ENCODE measurements at regions not wholly inside any gene's neighbourhood (a gene's known extent, or its start where the extent isn't known, plus 50 kb on each side); places are given as distances from the start of the nearest gene placed in this dataset.

- H3K4me1 ChIP-seq (replicated peaks in 1 of 2; ENCODE audit: control insufficient read depth in 2 of 2, insufficient read depth in 2 of 2, low read length in 2 of 2): no peaks in the 10 kb centered on the region
- no peak overlapping the region for H2AFZ ChIP-seq (ENCODE audit: low read depth, low read length)
- no peaks in the 10 kb centered on the region for H3K9me3 ChIP-seq (replicated peaks; ENCODE audit: control insufficient read depth, insufficient read depth, low read depth, low read length)
- no peaks in the 10 kb centered on the region for H3K27me3 ChIP-seq (ENCODE audit: control insufficient read depth in 2 of 2, insufficient read depth in 2 of 2, low read length in 2 of 2)
- in situ Hi-C loops (cut with MboI): no loop called here
- no peak overlapping the region for H3K4me2 ChIP-seq (ENCODE audit: insufficient read depth, low read length)
- no TSS peak for BruUV-seq (replicated peaks)
- H3K36me3 ChIP-seq (ENCODE audit: control insufficient read depth, insufficient read depth, low read length): no peaks in the 10 kb centered on the region
- CTCF ChIA-PET (ENCODE audit: low intra/inter-chr PET ratio): no interaction called here
- no peak overlapping the region for H3K9ac ChIP-seq (ENCODE audit: insufficient read depth in 1 of 2, low read depth in 2 of 2, low read length in 2 of 2)
- ATAC-seq (no peak), FAIRE-seq (no peak), DNase-seq (ENCODE audit: extremely low read depth in 1 of 4, low spot score in 3 of 4) (no peak)
- no peak overlapping the region for H3K4me3 ChIP-seq
- intact Hi-C loops (cut with micrococcal nuclease): no loop called here
- WGBS (ENCODE audit: insufficient coverage, low coverage, missing lambda C conversion rate): 10% methylated on average over 1 of the region's 1 CpG
- H4K20me1 ChIP-seq (replicated peaks; ENCODE audit: control insufficient read depth, insufficient read depth, low read length): no peaks in the 10 kb centered on the region
- H3K79me2 ChIP-seq (ENCODE audit: control insufficient read depth, insufficient read depth, low read length): no peaks in the 10 kb centered on the region
- POLR2A ChIA-PET: no interaction called here
- no peak overlapping the region for H3K27ac ChIP-seq (ENCODE audit: extremely low read depth, low read depth, low read length)
- H3K9me1 ChIP-seq (ENCODE audit: control insufficient read depth, insufficient read depth, low read length): no peaks in the 10 kb centered on the region
- TF ChIP-seq ZNF217 (CRISPR knock-in tag; IDR thresholded peaks at IDR 0.05) (no peak), TCF3 (CRISPR knock-in tag; IDR thresholded peaks at IDR 0.05) (no peak), HBP1 (CRISPR knock-in tag; IDR thresholded peaks at IDR 0.05) (no peak), MAFK (IDR thresholded peaks at IDR 0.05; ENCODE audit: low read length) (peak; percentile 69; the same call in 1 of the 2 replicates), FOS (IDR thresholded peaks at IDR 0.05; ENCODE audit: extremely low read depth, insufficient read length) (no peak), CREB3 (tag; conservative IDR thresholded peaks at IDR 0.05; ENCODE audit: low read depth) (no peak), HMG20A (CRISPR knock-in tag; conservative IDR thresholded peaks at IDR 0.05) (no peak), MTA3 (IDR thresholded peaks at IDR 0.05; ENCODE audit: borderline replicate concordance) (no peak), GATAD2A (IDR thresholded peaks at IDR 0.05) (no peak), C11orf30 (IDR thresholded peaks at IDR 0.05; ENCODE audit: low read depth) (peak; percentile 87), BRD9 (IDR thresholded peaks at IDR 0.05; ENCODE audit: low read depth, partially characterized antibody) (no peak), MAFG (tag; conservative IDR thresholded peaks at IDR 0.05) (peak; percentile 72)
- TF ChIP-seq, protein P1, sequence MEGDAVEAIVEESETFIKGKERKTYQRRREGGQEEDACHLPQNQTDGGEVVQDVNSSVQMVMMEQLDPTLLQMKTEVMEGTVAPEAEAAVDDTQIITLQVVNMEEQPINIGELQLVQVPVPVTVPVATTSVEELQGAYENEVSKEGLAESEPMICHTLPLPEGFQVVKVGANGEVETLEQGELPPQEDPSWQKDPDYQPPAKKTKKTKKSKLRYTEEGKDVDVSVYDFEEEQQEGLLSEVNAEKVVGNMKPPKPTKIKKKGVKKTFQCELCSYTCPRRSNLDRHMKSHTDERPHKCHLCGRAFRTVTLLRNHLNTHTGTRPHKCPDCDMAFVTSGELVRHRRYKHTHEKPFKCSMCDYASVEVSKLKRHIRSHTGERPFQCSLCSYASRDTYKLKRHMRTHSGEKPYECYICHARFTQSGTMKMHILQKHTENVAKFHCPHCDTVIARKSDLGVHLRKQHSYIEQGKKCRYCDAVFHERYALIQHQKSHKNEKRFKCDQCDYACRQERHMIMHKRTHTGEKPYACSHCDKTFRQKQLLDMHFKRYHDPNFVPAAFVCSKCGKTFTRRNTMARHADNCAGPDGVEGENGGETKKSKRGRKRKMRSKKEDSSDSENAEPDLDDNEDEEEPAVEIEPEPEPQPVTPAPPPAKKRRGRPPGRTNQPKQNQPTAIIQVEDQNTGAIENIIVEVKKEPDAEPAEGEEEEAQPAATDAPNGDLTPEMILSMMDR (IDR thresholded peaks at IDR 0.05 in 2 of 3, conservative IDR thresholded peaks at IDR 0.05 in 1 of 3; ENCODE audit: insufficient read depth in 2 of 3, low read depth in 1 of 3, low read length in 3 of 3): no peak
- TF ChIP-seq, protein P2, sequence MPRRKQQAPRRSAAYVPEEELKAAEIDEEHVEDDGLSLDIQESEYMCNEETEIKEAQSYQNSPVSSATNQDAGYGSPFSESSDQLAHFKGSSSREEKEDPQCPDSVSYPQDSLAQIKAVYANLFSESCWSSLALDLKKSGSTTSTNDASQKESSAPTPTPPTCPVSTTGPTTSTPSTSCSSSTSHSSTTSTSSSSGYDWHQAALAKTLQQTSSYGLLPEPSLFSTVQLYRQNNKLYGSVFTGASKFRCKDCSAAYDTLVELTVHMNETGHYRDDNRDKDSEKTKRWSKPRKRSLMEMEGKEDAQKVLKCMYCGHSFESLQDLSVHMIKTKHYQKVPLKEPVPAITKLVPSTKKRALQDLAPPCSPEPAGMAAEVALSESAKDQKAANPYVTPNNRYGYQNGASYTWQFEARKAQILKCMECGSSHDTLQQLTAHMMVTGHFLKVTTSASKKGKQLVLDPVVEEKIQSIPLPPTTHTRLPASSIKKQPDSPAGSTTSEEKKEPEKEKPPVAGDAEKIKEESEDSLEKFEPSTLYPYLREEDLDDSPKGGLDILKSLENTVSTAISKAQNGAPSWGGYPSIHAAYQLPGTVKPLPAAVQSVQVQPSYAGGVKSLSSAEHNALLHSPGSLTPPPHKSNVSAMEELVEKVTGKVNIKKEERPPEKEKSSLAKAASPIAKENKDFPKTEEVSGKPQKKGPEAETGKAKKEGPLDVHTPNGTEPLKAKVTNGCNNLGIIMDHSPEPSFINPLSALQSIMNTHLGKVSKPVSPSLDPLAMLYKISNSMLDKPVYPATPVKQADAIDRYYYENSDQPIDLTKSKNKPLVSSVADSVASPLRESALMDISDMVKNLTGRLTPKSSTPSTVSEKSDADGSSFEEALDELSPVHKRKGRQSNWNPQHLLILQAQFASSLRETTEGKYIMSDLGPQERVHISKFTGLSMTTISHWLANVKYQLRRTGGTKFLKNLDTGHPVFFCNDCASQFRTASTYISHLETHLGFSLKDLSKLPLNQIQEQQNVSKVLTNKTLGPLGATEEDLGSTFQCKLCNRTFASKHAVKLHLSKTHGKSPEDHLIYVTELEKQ (CRISPR knock-in tag; IDR thresholded peaks at IDR 0.05): no peak
These were observed 55.5 kb upstream of the LDHB start for GRCh38 chr12:21713133-21713532.

Data from K562 (cell line).